NCI-H1436 (cell line): ENCODE measurements at regions not wholly inside any gene's neighbourhood (a gene's known extent, or its start where the extent isn't known, plus 50 kb on each side); places are given as distances from the start of the nearest gene placed in this dataset.
"Not testable (repeated sequence)": the region's sequence is repeated elsewhere in the genome, so short reads cannot be mapped to it uniquely, and the experiment has no call there.

ENCODE experiments used
- DNase-seq: peaks from one replicate; lab custom pipeline; 2025; lab: John Stamatoyannopoulos, UW

- DNase-seq: no peak
These were observed 911.9 kb downstream of the TTLL7 start for GRCh38 chr1:83086986-83087512.

DNA sequence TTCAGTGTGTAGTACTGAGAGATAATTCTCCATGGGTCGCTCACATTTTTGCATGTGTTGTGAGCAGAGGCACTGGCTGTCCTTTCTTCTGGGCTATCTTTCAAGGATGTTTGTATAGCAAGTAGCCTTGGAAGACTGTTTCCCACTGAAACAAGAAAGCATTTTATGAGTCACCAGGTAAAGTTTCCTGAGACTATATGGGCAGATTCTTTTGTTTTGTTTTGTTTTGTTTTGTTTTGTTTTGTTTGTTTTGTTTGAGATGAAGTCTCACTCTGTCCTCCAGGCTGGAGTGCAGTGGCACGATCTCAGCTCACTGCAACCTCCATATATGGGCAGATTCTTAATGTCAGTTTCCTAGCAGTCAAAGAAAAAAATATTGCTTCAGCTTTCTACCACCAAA is 912.6 kb downstream of the TTLL7 start:
- DNase-seq: no peak

DNA sequence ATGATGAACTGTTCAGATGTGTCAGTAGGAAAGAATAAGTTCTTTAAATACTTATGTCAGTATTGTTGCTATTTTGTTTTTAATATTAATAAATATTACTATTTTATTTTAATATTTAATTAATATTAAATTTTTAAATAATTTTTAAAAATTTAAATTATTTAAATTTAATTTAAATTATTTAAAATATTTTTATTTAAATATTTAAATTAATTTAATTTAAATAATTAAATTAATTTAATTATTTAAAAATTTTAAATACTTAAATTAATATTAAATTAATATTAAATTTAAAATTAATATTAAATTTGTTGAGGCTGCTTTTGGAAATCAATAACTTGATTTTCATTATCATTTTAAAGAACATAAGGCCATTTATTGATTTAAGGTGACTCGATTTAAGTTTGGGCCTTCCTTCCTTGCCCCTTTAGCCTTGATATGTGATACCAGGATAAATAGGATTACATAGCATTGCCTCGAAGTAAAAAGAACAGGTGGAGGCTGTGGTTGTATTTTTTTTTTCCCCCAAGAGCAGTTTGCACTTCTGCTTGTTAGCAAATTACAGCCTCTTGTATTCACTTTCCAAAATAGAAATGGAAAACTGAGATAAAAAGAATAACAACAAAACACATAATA is 915.2 kb downstream of the TTLL7 start:
- DNase-seq: no peak

GRCh38 chr1:83077411-83077810 is 921.5 kb downstream of the TTLL7 start:
- DNase-seq: no peak

DNA sequence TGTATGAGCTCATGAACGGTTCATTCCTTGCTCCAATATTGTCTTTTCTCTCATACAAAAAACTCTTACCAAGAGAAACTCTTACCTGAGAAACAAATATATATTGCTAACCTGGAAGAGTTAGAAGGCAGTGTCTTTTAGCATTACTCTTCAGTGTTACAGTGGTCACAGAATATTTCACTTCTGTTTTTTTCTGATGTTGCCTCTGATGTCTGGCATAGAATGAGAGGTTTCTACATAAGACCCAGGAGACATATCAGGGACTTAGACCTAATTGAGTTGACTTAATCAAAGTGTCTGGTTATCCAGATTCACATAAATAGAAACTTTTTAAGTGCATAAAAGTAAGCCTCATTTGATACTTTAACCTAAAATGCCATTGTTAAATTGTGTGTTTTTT is 923.8 kb downstream of the TTLL7 start:
- DNase-seq: no peak

GRCh38 chr1:83067954-83068353 is 931.0 kb downstream of the TTLL7 start:
- DNase-seq: no peak

DNA sequence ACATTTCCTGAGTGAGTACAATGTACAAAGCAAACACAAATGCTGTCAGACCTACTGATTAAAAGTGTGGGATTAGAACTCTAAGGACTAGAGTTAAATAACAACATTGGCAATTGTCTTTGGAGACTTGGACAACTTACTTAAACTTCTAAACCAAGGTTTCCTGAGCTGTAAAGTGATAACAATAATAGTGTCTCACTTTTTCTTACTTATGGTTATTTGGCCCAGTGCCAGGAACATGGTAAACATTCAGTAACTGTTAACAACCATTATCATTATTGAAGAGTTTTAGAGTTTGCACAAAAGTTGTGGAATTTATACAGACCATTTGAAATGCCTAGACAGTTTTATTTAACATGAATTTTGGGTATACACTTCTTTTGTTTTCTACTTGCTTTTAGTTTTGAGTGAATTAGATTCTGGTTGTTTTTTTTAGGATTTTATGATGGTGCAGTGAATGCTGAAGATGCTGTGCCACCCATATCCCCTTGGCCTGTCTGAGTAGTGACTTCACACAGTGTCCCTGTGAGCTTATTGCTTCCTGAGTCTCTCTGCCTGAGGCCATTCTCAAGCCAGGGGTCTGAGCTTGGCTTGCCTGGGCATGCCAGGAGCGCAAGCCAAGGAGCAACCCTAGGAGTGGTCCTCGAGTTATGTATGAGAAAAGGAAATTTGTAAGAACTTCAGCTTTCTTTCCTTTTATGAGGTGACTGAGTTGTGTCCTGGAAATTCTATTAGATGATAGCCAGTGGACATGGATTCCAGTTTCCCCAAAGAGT is 932.8 kb downstream of the TTLL7 start:
- DNase-seq: no peak

DNA sequence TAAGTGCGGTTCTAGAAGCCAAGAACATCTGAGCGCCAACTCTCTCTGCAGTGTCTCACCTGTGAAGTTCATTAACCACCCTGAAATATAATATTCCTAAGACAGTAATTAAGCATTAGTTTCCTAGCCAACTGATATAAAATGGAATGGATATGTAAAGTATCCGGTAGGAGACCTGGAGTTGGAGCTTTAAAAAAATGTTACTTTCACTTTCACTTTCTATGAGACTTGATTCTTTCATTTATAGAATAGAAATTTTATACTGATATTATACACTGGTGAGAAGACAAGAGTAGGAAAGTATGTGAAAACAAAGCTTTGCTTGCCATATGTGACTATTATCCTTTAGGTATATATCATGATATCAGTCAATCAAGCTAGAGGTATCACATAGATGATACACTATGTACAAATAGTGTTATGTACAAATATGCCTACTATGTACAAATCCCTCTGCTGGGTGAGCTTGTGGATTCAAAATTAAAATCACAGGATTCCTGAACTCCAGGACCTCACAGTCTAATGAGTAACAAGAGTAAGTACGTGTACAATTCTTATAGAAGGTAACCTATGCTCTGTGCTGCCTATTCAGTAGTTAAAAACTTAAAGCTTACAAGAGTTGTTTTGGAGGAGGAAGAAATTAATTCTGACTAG is 934.2 kb downstream of the TTLL7 start:
- DNase-seq: no peak

GRCh38 chr1:83060651-83061390 is 938.1 kb downstream of the TTLL7 start:
- DNase-seq: no peak

- no peak for DNase-seq
These were observed 938.7 kb downstream of the TTLL7 start for GRCh38 chr1:83060221-83060620.

DNA sequence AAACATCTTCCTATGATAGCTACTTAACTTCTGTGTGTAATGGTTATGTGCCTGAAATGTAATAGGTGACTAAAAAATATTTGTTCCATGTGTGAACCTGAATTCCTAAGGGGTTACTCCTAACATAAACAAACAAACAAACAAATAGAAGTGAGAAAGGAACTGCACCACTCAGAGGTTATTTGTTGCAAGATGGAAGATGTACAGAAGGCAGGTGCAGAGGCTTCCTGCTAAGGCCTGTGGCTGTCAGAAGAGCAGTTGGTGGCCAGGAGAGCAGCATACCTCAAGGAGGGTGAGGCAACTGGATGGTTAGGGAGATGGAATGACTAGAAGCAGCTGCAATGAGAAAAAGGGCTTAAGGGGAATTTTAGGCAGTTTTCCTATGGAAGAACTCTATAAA is 940.6 kb downstream of the TTLL7 start:
- no peak for DNase-seq

DNA sequence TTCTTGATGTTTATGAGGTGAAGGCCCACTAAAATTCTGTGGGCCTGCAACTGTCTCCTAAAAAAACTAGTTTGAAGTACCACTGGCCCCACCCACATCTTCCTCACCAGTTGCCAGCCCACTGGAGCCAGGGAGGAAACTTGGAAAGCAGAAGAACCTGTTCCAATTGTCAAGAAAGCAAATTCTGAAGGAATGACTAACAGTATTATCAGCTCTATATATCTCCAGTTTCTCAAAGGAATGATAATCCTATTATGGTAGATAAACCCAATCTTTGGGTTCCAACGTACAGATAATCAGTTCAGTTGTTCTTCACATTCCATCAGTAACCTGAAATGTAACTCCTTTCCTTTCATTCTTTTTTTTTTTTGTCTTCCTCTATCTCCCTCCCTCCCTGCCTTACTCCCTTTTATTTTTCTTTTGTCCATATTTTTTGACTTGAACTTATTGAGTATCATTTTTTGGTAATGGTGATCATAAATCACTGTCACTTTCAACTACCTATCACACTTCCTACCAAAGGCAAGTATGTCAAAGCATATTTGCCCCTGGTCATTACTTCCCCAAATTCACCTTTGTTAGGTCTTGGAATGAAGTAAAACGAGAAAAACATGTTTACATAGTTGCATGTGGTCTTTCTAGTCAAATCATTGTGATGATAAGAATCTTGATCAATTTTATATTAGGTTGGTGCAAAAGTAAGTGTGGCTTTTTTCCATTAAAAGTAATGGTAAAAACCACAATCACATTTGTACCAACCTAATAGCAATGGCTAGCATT is 943.4 kb downstream of the TTLL7 start:
- DNase-seq: no peak

GRCh38 chr1:83053446-83053845 is 945.5 kb downstream of the TTLL7 start:
- DNase-seq: no peak

DNA sequence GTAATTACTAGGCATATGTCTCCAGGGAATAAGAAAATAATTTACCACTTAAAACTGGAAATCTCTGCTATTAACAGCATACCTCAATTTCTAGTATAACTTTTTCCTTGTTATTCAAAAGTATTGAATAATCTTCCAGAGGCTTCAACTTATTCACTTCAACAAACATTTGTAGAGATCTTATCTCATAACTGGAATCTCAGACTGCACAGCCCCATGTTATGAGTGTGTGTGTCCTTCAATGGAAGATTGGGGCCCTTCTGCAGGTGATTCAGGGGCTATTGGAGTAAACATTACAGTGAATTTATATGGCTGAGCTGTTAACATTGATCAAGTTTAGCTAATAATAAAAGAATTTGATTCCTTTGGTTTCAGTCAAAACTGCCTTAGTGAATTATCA is 946.1 kb downstream of the TTLL7 start:
- DNase-seq: no peak

DNA sequence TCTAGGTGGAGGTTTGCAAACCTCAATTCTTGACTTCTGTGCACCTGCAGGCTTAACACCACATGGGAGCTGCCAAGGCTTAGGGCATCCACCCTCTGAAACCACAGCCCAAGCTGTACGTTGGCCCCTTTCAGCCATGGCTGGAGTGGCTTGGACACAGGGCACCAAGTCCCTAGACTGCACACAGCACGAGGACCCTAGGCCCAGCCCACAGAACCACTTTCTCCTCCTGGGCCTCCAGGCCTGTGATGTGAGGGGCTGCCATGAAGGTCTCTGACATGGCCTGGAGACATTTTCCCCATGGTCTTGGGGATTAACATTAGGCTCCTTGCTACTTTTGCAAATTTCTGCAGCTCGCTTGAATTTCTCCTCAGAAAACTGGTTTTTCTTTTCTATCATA is 947.9 kb downstream of the TTLL7 start:
- DNase-seq: not testable (repeated sequence)

- no peak for DNase-seq
These were observed 955.7 kb downstream of the TTLL7 start for GRCh38 chr1:83043244-83043643.

- not testable (repeated sequence) for DNase-seq
These were observed 959.8 kb downstream of the TTLL7 start for GRCh38 chr1:83039091-83039490.

GRCh38 chr1:83034851-83035250 is 964.1 kb downstream of the TTLL7 start:
- no peak for DNase-seq

DNA sequence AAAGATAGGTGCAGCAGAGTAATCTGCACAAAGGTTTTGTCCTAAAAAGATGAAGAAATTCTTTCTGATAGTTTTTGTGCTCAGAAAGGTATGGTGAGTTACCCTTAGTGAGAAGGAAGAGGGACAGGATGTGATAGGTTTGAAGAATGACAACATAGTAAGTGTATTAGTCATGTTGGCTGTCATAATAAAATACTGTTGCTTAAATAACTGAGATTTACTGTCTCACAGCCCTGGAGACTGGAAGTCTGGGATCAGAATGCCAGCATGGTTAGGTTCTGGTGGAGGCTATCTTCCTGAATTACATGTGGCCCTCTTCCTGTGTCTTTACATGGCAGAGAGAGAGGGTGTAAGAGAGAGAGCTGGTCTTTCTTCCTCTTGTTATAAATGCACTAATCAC is 965.2 kb downstream of the TTLL7 start:
- no peak for DNase-seq

DNA sequence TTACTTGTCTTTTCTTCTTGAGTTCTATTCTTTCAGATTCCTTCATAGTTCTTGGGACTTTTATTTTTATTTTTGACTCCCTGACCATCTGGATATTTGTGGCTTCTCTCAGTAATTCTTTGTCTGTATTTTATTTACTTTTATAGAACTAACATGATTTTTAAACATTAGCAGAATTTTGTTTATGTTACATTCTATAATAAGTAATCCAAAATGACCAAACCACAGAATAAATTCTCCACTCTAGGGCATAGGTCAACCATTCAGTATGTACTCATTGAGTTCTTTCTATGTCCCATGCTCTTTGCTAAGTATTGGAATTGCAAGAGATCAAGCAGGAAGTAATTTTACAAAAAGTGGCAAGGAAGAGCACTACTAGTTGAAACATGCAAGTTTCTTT is 969.0 kb downstream of the TTLL7 start:
- no peak for DNase-seq

GRCh38 chr1:83029050-83029449 is 969.9 kb downstream of the TTLL7 start:
- no peak for DNase-seq

DNA sequence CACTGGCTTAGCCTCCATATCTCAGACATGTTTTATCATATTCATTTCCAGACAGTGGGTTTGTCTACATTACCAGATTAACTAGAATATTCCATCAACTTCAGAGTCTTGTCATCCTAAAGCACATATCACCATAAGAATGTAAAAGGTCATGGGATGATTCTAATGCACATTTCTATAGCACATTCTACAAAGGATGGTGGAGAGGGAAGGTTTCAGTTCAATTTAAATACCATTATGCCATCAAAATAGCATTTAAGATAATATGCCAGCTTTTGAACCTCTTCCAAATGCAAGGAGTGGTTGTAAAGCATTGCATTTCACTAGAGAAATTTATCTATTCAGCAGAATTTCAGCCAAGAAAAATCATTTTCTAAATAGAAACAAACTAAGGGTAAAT is 970.5 kb downstream of the TTLL7 start:
- DNase-seq: no peak
